A673 (cell line): ENCODE measurements at regions not wholly inside any gene's neighbourhood (a gene's known extent, or its start where the extent isn't known, plus 50 kb on each side); places are given as distances from the start of the nearest gene placed in this dataset.

ENCODE experiments used
- BruUV-seq: library from RNA; stranded (reverse); fragments of 400-500 nt; replicated peaks from 2 replicates; lab custom pipeline; 2021; lab: Mats Ljungman, UMichigan
- CTCF ChIA-PET: fragments of 300-600 bp; sonication (Branson Sonifier 250); formaldehyde crosslinking; loops from one replicate; lab custom pipeline; 2022; ENCODE audit warnings: antibody characterized with exemption; lab: Charles Lee
- POLR2A ChIA-PET: fragments of 300-600 bp; sonication (Branson Sonifier 250); formaldehyde crosslinking; loops from one replicate; lab custom pipeline; 2022; ENCODE audit warnings: antibody characterized with exemption; ENCODE audit not compliant: low non-redundant PET; lab: Charles Lee
- DNase-seq: peaks from one replicate; pipeline ENCODE4 v3.0.0-alpha.2; 2015; ENCODE audit warnings: low spot score
- H3K27ac ChIP-seq: fragments of 200-600 bp; sonication (generic); 2 replicates; pipeline ENCODE4 v1.5.1; 2016; ENCODE audit warnings: mixed run types, low read depth, mild to moderate bottlenecking, mixed read lengths, antibody characterized with exemption, low read length; ENCODE audit not compliant: poor library complexity, severe bottlenecking
- H3K27me3 ChIP-seq: fragments of 200-600 bp; sonication (generic); replicated peaks from 2 replicates; pipeline ENCODE4 v1.6.1; 2017; ENCODE audit warnings: mixed run types, low read depth, mild to moderate bottlenecking, mixed read lengths, antibody characterized with exemption, low read length; ENCODE audit not compliant: insufficient read depth, poor library complexity
- H3K36me3 ChIP-seq: fragments of 200-600 bp; sonication (generic); 2 replicates; pipeline ENCODE4 v1.6.1; 2016; ENCODE audit warnings: mixed run types, mild to moderate bottlenecking, mixed read lengths, antibody characterized with exemption, low read length; ENCODE audit not compliant: insufficient read depth, poor library complexity, severe bottlenecking
- H3K4me1 ChIP-seq: fragments of 200-600 bp; sonication (generic); 2 replicates; pipeline ENCODE4 v1.6.1; 2017; ENCODE audit warnings: mixed run types, mild to moderate bottlenecking, mixed read lengths, antibody characterized with exemption, low read length; ENCODE audit not compliant: insufficient read depth, poor library complexity, severe bottlenecking
- H3K4me3 ChIP-seq: fragments of 200-600 bp; sonication (generic); 2 replicates; pipeline ENCODE4 v1.5.1; 2016; ENCODE audit warnings: low read depth, mixed run types, mild to moderate bottlenecking, mixed read lengths, low read length; ENCODE audit not compliant: poor library complexity, severe bottlenecking
- H3K9me3 ChIP-seq: fragments of 200-600 bp; sonication (generic); 2 replicates; pipeline ENCODE4 v1.6.1; 2016; ENCODE audit warnings: mixed run types, low read depth, mild to moderate bottlenecking, mixed read lengths, antibody characterized with exemption, low read length; ENCODE audit not compliant: poor library complexity, severe bottlenecking
- EZH2 ChIP-seq: fragments of 200-600 bp; sonication (generic); IDR thresholded peaks from 2 replicates; pipeline ENCODE4 v1.6.1; 2017; ENCODE audit warnings: borderline replicate concordance, low read depth, mild to moderate bottlenecking, mixed read lengths, antibody characterized with exemption, low read length; ENCODE audit not compliant: poor library complexity, severe bottlenecking
- intact Hi-C: fragments of 100-400 bp; cut with micrococcal nuclease; formaldehyde crosslinking; loops from one replicate; pipeline ENCODE4 v1.10.0; 2022; ENCODE audit not compliant: unreplicated experiment
- TF ChIP-seq, protein P1 (sequence below): fragments of 300-800, 200-600 bp; sonication (generic); conservative IDR thresholded peaks from 2 replicates; pipeline ENCODE4 v1.5.1; 2017; ENCODE audit warnings: low read depth, mild to moderate bottlenecking, antibody characterized with exemption, low read length, moderate library complexity, mixed read lengths

DNA sequence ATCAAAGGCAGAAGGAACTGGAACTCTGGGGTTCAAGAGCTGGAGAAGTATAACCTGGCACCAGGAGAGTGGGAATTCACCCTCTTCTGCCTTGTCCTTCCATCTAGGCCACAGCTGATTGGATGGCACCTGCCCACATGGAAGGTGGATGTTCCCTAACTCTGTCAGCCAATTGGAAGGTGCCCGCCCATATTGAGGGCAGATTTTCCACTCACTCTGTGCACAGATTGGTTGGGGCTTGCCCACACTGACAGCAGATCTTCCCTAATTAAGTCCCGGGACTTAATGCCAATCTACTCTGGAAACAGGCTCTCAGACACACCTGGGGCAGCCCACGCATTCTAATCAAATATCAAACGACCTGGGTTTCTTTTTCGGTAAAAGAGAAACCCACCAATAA lies 1142.3 kb upstream of the CELF2 start:
- H3K27ac ChIP-seq = no peak overlapping the region
- H3K27me3 ChIP-seq = no peaks in the 10 kb centered on the region
- CTCF ChIA-PET = no interaction called here
- H3K4me1 ChIP-seq = no peaks in the 10 kb centered on the region
- no peak for TF ChIP-seq EZH2
- TF ChIP-seq, protein P1, sequence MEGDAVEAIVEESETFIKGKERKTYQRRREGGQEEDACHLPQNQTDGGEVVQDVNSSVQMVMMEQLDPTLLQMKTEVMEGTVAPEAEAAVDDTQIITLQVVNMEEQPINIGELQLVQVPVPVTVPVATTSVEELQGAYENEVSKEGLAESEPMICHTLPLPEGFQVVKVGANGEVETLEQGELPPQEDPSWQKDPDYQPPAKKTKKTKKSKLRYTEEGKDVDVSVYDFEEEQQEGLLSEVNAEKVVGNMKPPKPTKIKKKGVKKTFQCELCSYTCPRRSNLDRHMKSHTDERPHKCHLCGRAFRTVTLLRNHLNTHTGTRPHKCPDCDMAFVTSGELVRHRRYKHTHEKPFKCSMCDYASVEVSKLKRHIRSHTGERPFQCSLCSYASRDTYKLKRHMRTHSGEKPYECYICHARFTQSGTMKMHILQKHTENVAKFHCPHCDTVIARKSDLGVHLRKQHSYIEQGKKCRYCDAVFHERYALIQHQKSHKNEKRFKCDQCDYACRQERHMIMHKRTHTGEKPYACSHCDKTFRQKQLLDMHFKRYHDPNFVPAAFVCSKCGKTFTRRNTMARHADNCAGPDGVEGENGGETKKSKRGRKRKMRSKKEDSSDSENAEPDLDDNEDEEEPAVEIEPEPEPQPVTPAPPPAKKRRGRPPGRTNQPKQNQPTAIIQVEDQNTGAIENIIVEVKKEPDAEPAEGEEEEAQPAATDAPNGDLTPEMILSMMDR = no peak
- no peaks in the 10 kb centered on the region for H3K9me3 ChIP-seq
- H3K4me3 ChIP-seq = no peak overlapping the region
- POLR2A ChIA-PET = no interaction called here
- no TSS peak for BruUV-seq
- no peaks in the 10 kb centered on the region for H3K36me3 ChIP-seq
- no peak for DNase-seq
- intact Hi-C loops = no loop called here

DNA sequence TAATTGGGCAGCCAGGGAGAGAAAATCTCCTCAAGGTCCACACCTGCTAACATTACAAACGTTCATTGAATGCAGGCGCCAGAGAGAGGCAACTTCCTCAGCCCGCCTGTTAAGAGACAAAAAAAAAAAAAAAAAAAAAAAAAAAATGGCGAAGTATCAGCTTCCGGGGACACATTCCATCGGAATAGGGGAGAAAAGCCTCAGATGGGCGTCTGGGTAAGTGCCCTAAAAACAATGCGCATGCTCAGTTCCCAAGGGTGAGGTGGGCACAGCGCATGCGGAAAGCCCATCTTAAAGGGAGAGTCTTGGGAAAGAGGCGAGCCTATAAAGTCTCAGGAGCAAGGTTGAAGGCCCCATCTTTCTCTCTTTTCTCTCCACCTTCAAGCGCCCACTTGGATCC lies 1139.7 kb upstream of the CELF2 start:
- no peak for DNase-seq
- no peaks in the 10 kb centered on the region for H3K27me3 ChIP-seq
- TF ChIP-seq, protein P1 = no peak
- TF ChIP-seq EZH2 = no peak
- no peak overlapping the region for H3K4me3 ChIP-seq
- CTCF ChIA-PET = no interaction called here
- no peaks in the 10 kb centered on the region for H3K4me1 ChIP-seq
- H3K27ac ChIP-seq = no peak overlapping the region
- no TSS peak for BruUV-seq
- H3K36me3 ChIP-seq = no peaks in the 10 kb centered on the region
- intact Hi-C loops = no loop called here
- H3K9me3 ChIP-seq = peaks cover 5% of the 10 kb centered on the region
- POLR2A ChIA-PET = no interaction called here

DNA sequence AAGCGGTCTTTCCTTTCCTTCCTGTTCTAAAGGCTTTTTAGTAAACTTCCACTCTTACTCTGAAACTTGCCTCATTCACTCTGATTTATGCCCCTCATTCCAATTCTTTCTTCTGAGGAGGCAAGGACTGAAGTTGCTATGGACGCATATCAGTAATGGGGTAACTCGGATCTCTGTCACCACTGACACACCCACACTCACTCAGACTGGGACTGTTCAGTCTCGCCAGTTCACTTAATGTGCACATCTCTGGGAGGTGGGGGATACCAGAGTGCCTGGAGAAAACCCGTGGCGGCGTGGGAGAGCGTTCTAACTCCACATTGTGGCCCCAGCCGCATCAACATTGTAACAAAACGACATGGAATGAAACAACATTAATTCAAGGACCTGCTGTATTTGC lies 1139.3 kb upstream of the CELF2 start:
- ChIA-PET POLR2A (no interaction called here), CTCF (no interaction called here)
- Histone ChIP-seq H3K4me1 (no peaks in the 10 kb centered on the region), H3K27me3 (no peaks in the 10 kb centered on the region), H3K27ac (no peak overlapping the region), H3K36me3 (no peaks in the 10 kb centered on the region), H3K9me3 (peaks cover 7% of the 10 kb centered on the region), H3K4me3 (no peak overlapping the region)
- intact Hi-C loops = no loop called here
- DNase-seq = no peak
- no peak for TF ChIP-seq EZH2
- TF ChIP-seq, protein P1 = no peak
- BruUV-seq = no TSS peak
